Vagina (tissue), 2 donors: ENCODE measurements at regions not wholly inside any gene's neighbourhood (a gene's known extent, or its start where the extent isn't known, plus 50 kb on each side); places are given as distances from the start of the nearest gene placed in this dataset.

Experiments used
- POLR2A ChIP-seq, 2 donors: fragments of 450-650 bp; IDR thresholded peaks; one replicate each; pipeline ENCODE4 v1.6.1; 2017; ENCODE audit warnings: antibody characterized with exemption in 2 of 2, mild to moderate bottlenecking in 2 of 2, moderate library complexity in 2 of 2
- TF ChIP-seq, protein P1 (sequence below), 3 experiments: fragments of 450-650 bp in 2 of 3; fragments of 200-600 bp in 1 of 3; sonication (generic) in 1 of 3; IDR thresholded peaks; one replicate each; pipeline ENCODE4 v1.5.1; 2017 to 2019; ENCODE audit warnings: antibody characterized with exemption in 3 of 3, mild to moderate bottlenecking in 2 of 3, moderate library complexity in 2 of 3

DNA sequence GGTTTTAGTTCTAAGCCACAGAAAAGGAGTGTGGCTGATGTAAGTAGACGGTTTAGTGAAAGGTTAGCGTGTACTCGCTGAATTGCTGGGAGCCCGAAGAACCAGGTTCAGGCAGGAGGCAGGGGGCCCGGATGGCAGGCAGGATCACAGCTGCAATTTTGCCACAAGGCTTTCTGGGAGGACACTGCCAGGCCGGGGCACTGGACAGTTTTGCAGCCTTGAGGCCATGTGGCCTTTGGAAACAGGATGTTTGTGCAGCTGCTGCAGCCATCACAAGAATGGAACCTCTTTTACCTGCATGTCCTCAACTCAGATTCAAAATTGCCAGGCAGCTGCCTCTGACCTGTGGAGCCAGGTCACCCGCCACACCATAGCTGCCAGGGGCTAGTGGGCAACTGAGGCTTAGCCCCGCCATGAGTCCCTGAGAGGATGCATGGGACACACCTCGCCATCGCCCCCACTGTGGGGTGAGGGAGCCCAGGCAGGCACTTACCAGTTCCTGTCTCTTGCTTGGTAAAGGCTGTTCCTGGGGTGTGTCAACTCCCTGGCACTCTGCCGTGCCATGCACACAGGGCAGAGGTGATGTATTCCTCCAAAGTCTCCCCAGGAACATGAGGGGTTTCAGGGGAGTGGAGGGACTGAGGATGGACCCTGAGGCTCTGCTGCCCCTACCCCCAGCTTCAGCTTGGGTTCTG is 188.6 kb downstream of the RPS24 start:
- TF ChIP-seq, protein P1, sequence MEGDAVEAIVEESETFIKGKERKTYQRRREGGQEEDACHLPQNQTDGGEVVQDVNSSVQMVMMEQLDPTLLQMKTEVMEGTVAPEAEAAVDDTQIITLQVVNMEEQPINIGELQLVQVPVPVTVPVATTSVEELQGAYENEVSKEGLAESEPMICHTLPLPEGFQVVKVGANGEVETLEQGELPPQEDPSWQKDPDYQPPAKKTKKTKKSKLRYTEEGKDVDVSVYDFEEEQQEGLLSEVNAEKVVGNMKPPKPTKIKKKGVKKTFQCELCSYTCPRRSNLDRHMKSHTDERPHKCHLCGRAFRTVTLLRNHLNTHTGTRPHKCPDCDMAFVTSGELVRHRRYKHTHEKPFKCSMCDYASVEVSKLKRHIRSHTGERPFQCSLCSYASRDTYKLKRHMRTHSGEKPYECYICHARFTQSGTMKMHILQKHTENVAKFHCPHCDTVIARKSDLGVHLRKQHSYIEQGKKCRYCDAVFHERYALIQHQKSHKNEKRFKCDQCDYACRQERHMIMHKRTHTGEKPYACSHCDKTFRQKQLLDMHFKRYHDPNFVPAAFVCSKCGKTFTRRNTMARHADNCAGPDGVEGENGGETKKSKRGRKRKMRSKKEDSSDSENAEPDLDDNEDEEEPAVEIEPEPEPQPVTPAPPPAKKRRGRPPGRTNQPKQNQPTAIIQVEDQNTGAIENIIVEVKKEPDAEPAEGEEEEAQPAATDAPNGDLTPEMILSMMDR (IDR thresholded peaks at IDR 0.05) = no peak
- TF ChIP-seq POLR2A (IDR thresholded peaks at IDR 0.05) = no peak
